ENCODE measurements at regions not wholly inside any gene's neighbourhood (a gene's known extent, or its start where the extent isn't known, plus 50 kb on each side); places are given as distances from the start of the nearest gene placed in this dataset.

DNA sequence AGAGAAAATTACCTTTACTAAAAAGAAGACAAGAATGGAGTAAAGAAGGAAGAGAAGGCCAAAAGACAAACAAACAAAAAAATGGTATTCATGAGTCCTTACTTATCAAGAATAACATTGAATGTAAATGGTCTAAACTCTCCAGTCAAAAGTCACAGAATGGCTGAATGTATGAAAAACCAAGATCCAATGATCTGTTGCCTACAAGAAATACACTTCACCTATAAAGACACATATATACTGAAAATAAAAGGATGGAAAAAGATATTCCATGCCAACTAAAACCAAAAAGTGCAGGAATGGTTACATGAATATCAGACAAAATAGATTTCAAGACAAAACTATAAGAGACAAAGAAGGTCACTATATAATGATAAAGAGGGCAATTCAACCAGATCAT, 65.0 kb upstream of the ASXL3 start:
- TF ChIP-seq, protein P1, sequence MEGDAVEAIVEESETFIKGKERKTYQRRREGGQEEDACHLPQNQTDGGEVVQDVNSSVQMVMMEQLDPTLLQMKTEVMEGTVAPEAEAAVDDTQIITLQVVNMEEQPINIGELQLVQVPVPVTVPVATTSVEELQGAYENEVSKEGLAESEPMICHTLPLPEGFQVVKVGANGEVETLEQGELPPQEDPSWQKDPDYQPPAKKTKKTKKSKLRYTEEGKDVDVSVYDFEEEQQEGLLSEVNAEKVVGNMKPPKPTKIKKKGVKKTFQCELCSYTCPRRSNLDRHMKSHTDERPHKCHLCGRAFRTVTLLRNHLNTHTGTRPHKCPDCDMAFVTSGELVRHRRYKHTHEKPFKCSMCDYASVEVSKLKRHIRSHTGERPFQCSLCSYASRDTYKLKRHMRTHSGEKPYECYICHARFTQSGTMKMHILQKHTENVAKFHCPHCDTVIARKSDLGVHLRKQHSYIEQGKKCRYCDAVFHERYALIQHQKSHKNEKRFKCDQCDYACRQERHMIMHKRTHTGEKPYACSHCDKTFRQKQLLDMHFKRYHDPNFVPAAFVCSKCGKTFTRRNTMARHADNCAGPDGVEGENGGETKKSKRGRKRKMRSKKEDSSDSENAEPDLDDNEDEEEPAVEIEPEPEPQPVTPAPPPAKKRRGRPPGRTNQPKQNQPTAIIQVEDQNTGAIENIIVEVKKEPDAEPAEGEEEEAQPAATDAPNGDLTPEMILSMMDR (IDR thresholded peaks at IDR 0.05) = no peak
- TF ChIP-seq POLR2A (IDR thresholded peaks at IDR 0.05) = no peak

All from right lobe of liver (tissue), 4 donors.